MCF 10A (cell line): ENCODE measurements at regions not wholly inside any gene's neighbourhood (a gene's known extent, or its start where the extent isn't known, plus 50 kb on each side); places are given as distances from the start of the nearest gene placed in this dataset.

Experiments used
- BruUV-seq: library from RNA; stranded (reverse); fragments of 400-500 nt; replicated peaks from 2 replicates; lab custom pipeline; 2021; lab: Mats Ljungman, UMichigan
- CTCF ChIA-PET: fragments of 300-600 bp; sonication (Branson Sonifier 250); formaldehyde crosslinking; extraction: SDS; loops from one replicate; lab custom pipeline; 2021; ENCODE audit warnings: antibody characterized with exemption, inconsistent platforms; lab: Yijun Ruan, JAX
- POLR2A ChIA-PET: fragments of 300-600, 350-650 bp; sonication (Branson Sonifier 250); formaldehyde crosslinking; extraction: SDS; loops from one replicate; lab custom pipeline; 2020; ENCODE audit warnings: antibody characterized with exemption, inconsistent platforms; lab: Yijun Ruan, JAX
- DNase-seq: peaks from one replicate; pipeline ENCODE4 v3.0.0-alpha.2; 2018; ENCODE audit not compliant: unreplicated experiment
- H3K27ac Mint-ChIP-seq: one replicate; pipeline ENCODE4 v1.8.0; 2022; ENCODE audit warnings: mild to moderate bottlenecking, low read depth, mixed read lengths; ENCODE audit not compliant: unreplicated experiment
- H3K27me3 Mint-ChIP-seq: one replicate; pipeline ENCODE4 v1.8.0; 2022; ENCODE audit warnings: mixed read lengths; ENCODE audit not compliant: insufficient read depth, unreplicated experiment
- H3K36me3 Mint-ChIP-seq: one replicate; pipeline ENCODE4 v1.8.0; 2022; ENCODE audit warnings: mild to moderate bottlenecking, moderate library complexity, mixed read lengths; ENCODE audit not compliant: insufficient read depth, unreplicated experiment
- H3K4me1 Mint-ChIP-seq: one replicate; pipeline ENCODE4 v1.8.0; 2022; ENCODE audit warnings: mixed read lengths; ENCODE audit not compliant: insufficient read depth, unreplicated experiment
- H3K4me3 Mint-ChIP-seq: one replicate; pipeline ENCODE4 v1.8.0; 2022; ENCODE audit warnings: mild to moderate bottlenecking, moderate library complexity, mixed read lengths; ENCODE audit not compliant: unreplicated experiment
- H3K9me3 Mint-ChIP-seq: one replicate; pipeline ENCODE4 v1.8.0; 2022; ENCODE audit warnings: mixed read lengths; ENCODE audit not compliant: unreplicated experiment
- CTCF ChIP-seq: fragments of 200-600 bp; IDR thresholded peaks from one replicate; pipeline ENCODE4 v1.8.0; 2022; ENCODE audit warnings: antibody characterized with exemption, mild to moderate bottlenecking; ENCODE audit not compliant: unreplicated experiment
- intact Hi-C: fragments of 100-400 bp; cut with micrococcal nuclease; formaldehyde crosslinking; loops from 2 replicates; pipeline ENCODE4 v1.14.1; 2022

GRCh38 chr16:65888201-65888600, 478.3 kb upstream of the CDH5 start:
- POLR2A ChIA-PET = no interaction called here
- intact Hi-C loops = no loop called here
- Mint-ChIP-seq H3K27ac (no peak overlapping the region), H3K27me3 (no peaks in the 10 kb centered on the region), H3K4me1 (no peaks in the 10 kb centered on the region), H3K4me3 (no peak overlapping the region), H3K36me3 (no peaks in the 10 kb centered on the region), H3K9me3 (peaks cover 14% of the 10 kb centered on the region)
- DNase-seq = peak; percentile 16
- TF ChIP-seq CTCF = no peak
- CTCF ChIA-PET = interaction anchor here (0.6 to 0.7 kb wide), 2 partner anchors 426 to 1809 kb away, joined by 3 read pairs; no protein-coding TSS in a partner anchor
- BruUV-seq = no TSS peak

GRCh38 chr16:65884018-65884417, 482.5 kb upstream of the CDH5 start:
- intact Hi-C loops = no loop called here
- DNase-seq = peak; percentile 61
- ChIA-PET POLR2A (no interaction called here), CTCF (no interaction called here)
- no peak for TF ChIP-seq CTCF
- BruUV-seq = no TSS peak
- no peak overlapping the region for H3K4me3 Mint-ChIP-seq
- H3K27me3 Mint-ChIP-seq = no peaks in the 10 kb centered on the region
- H3K27ac Mint-ChIP-seq = no peak overlapping the region
- no peaks in the 10 kb centered on the region for H3K36me3 Mint-ChIP-seq
- H3K9me3 Mint-ChIP-seq = peaks cover 34% of the 10 kb centered on the region
- no peaks in the 10 kb centered on the region for H3K4me1 Mint-ChIP-seq

- peaks cover 63% of the 10 kb centered on the region for H3K9me3 Mint-ChIP-seq
- no peaks in the 10 kb centered on the region for H3K36me3 Mint-ChIP-seq
- no peaks in the 10 kb centered on the region for H3K27me3 Mint-ChIP-seq
- no peak overlapping the region for H3K27ac Mint-ChIP-seq
- H3K4me3 Mint-ChIP-seq = no peak overlapping the region
- no peak for TF ChIP-seq CTCF
- no TSS peak for BruUV-seq
- no peaks in the 10 kb centered on the region for H3K4me1 Mint-ChIP-seq
- CTCF ChIA-PET = no interaction called here
- no peak for DNase-seq
- POLR2A ChIA-PET = no interaction called here
- intact Hi-C loops = no loop called here
Measured at GRCh38 chr16:65878347-65878746, 488.1 kb upstream of the CDH5 start.

- Mint-ChIP-seq H3K36me3 (no peaks in the 10 kb centered on the region), H3K9me3 (peaks cover 53% of the 10 kb centered on the region), H3K27me3 (no peaks in the 10 kb centered on the region), H3K4me3 (no peak overlapping the region), H3K27ac (no peak overlapping the region), H3K4me1 (no peaks in the 10 kb centered on the region)
- no peak for TF ChIP-seq CTCF
- DNase-seq = no peak
- no TSS peak for BruUV-seq
- intact Hi-C loops = no loop called here
- POLR2A ChIA-PET = no interaction called here
- CTCF ChIA-PET = interaction anchor here (0.6 to 0.7 kb wide), 2 partner anchors 132 to 1442 kb away, joined by 3 read pairs; no protein-coding TSS in a partner anchor
Measured at GRCh38 chr16:65876624-65877023, 489.9 kb upstream of the CDH5 start.
